Stimulated activated CD4-positive, alpha-beta T cell treated with anti-CD3 and anti-CD28 coated beads, Interleukin-2, amount 100 ng/mL, for 24 hours (primary cell): ENCODE measurements at regions not wholly inside any gene's neighbourhood (a gene's known extent, or its start where the extent isn't known, plus 50 kb on each side); places are given as distances from the start of the nearest gene placed in this dataset.

Experiments
- DNase-seq, 2 donors: peaks; one replicate each; pipeline ENCODE4 v3.0.0-alpha.2; 2020

DNA sequence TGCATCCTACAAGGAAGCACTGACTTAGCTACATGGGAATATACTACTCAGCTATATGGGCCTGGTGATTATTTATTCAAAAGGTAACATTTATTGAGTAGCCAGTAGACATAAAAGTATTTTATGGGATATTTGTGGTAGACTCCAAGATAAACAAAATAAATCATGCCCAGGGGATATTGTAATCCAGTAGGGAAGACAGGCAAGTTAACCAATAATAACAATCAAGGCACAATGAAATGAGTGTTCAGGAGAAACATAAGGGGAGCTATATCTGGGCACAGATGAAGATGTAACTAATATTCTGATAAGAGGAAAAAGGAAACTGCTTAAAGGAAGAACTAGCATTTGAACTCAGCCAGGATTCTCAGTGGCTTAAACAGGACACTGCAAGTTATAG is 161.4 kb upstream of the MTNR1B start:
- no peak for DNase-seq

DNA sequence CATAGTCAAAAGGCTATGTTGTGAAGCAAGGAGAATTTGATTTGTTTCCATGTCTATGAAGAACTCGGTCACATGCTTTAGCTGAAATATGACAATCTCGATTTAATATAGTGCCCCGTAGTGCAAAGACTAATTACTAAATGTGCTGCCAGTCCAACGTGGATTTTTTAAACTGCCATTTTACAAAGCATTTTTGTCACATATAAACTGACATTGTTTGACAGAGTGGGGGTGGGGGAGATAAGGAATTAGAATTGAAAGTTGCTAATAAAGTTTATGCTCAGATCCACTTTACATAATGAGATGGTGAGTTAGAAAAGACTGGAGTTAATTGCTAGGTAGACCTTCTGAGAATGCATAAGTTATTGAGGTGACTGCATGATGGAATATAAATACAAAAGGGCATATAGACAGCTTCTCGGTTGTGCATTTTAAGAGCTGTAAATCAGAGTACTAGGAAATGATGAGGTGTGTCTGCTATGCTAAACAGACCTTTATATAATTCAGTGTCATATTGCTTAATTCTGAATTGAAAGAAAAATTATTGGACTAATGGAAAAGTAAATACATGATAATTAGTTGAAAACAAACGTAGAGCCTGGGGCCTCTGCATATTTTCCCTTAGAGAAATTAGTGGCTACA is 158.9 kb upstream of the MTNR1B start:
- DNase-seq = no peak

DNA sequence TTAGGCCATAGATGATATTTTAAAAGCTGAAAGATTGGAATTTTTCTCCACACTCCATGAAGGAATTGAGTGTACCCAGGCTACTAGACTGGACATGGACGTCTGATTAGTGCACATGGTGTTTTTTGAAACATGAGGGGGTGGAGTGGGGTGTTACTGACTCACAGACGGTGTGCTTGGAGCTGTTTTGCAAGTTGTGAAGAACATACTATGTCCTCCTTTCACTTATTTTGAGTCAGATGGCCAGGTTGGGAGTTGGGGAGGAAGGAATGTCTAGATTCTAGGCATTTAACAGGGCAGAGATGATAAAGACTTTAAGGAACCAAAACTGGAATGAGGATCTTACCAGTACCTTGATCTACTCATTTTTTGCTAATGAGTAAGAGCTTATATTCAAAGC is 158.1 kb upstream of the MTNR1B start:
- DNase-seq = no peak

DNA sequence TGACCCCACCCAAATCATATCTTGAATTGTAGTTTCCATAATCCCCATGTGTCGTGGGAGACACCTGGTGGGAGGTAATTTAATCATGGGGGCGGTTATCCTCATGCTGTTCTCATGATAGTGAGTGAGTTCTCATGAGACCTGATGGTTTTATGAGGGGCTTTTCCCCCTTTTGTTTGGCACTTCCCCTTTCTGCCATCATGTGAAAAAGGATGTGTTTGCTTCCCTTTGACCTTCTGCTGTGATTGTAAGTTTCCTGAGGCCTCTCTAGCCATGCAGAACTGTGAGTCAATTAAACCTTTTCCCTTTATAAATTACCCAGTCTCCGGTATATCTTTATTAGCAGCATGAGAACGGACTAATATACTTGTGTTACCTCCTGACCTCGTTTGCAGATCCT is 156.6 kb upstream of the MTNR1B start:
- DNase-seq = no peak

DNA sequence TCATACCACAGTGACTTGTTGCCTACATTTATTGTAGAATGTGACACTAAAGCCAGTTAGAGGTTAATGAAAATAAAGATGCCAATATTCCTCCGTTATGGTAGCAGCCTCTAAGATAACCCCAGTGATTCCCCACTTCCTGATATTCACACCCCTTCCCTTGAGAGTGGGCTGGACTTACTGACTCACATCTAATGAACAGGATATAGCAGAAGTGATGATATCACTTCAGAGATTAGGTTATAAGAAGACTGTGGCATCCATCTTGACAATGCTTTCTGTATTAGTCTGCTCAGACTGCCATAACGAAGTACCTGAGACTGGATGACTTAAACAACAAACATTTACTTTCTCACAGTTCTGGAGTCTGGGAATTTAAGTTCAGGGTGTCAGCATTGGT is 149.6 kb upstream of the MTNR1B start:
- DNase-seq = no peak

DNA sequence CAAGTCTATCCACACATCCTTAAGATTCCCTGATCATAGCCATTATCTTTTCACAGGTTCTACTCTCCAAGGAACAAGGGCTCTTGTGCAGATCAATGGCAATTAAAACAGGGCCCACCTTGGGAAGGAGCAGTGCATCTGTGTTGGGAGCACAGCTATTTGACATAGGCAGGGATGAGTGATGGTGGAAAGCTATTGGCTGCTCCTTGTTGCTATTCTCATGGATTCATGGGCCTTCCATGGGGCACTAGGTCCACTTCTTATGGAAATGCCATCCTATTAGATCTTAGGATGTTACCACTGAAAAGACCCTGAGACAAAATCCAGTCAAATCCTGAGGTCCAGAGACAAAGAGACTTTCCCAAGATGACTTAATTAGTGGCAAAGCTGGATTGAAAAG is 148.6 kb upstream of the MTNR1B start:
- DNase-seq = no peak

DNA sequence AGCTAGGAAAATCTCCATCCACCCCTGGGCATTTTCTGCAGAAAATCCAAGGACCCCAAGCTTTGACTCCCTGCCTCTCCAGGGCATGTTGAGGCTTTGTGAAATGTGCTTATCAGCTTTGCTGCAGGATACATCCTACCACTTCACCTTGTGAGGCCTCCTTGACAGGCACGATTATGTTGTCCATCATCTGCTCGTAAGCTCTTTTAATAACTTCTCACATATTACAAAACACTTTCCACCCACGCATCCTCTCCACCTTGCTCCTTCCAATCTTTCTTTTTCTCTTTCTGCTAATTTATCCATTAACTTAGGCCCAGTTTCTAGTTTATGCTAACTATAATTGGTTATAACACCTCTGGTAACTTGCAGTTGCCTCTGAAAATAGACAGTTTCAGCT is 147.0 kb upstream of the MTNR1B start:
- DNase-seq = no peak

DNA sequence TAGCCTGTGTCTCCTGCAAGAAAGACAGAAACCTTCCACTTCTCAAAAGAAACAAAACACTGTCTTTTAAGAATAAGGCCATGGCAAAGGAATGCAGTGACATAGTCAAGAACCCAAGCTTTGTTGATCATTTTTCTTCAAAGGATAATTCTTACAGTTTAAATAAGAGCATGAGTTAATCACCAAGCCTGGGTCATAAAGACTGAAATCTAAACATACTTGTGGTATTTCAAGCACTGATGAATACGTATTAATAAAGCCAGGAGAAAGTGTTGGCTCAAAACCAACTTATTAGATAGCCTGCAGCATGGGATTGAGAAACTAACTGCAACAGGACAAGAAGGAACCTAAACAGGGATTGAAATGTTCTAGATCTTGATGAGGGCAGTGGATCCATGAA is 143.3 kb upstream of the MTNR1B start:
- no peak for DNase-seq

DNA sequence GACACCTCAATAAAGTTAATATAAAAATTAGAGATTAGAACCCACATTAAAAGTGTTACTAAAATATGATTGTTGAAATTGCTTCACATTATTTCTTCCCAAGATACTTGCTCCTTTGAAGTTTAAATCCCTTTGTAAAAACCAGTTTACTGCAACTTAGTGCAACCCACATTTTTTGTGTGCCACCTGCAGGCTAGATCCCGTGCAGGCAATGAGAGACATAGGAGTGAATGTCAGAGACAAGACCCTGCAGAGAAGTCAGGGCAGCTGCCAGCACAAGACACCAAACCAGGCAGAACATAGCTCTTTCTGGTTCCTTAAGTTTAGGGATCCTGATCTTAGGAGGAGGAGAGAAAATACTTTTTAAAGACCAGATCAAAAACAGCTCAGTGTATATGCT is 142.8 kb upstream of the MTNR1B start:
- DNase-seq = no peak

DNA sequence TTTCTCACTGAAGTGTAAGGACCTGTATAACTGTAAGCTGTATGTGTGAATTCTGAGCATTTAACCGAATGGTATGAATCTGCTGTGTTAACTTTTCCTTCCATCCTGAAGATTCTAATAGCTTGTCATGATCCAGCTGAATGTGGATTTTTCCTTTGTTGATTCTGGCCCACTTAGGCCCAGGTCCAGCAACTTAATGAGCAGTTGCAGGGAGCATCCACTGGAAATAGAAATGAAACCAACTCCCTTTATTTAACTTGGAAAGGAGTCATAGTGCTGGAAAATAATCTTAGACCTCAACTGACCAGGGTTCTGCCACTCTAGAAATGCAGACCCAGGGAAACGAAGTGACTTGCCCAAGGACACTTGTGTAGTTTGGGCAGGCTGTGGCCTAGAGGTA is 142.3 kb upstream of the MTNR1B start:
- no peak for DNase-seq

DNA sequence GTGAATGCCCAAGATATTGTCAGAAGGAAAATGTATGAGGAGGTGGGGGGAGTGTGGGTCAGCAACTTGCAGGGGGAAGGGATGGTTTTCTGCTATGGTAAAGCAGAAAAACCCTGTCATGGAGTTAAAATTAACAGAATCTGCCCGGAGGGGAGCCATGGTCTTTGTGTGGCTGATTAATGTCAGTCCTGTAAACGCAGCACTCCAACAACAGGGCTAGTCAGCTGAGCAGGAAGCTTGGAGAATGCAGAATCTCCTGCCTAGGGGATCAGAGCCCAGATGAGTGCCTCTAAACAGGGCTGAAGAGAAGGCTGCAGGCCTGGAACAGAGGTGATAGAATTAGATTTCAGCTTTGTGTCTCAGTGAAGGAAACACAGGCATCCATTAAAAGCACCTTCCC is 140.9 kb upstream of the MTNR1B start:
- no peak for DNase-seq

DNA sequence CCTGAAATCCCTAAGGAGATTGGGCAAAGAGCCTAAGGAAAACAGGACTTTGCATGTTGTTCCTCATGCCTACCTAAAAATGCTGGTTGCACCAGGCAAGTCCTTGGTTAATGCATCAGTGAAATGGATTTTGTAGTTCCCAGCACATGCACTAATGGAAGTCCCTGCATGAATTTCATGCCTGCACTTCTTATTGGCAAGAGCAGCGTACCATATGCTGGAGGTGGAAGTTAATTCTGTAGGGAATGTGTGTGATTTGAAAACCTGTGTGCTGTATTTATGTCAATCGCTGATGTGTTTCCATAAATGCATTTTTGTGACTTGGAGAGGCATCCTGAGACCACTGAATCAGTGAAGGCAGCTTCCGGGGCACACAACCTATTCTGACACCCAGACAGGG is 140.3 kb upstream of the MTNR1B start:
- DNase-seq = no peak

DNA sequence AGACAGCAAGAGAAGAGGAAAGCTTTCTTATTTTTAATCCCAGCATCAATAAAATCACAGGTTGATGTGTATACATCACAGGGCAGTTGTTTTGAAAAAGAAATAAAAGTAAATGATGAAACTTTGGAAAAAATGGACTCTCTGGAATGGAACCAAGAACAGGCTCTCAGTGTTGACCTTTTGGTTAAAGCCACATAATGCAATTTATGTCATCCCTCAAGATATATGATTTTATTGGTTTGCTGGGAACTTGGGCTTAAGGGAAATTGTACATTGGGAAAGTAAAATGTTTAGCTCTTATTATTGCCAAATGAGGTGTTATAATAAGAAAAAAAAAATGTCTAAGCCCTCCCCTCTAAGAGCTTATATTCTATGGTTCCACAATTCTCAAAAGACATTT is 139.8 kb upstream of the MTNR1B start:
- no peak for DNase-seq

DNA sequence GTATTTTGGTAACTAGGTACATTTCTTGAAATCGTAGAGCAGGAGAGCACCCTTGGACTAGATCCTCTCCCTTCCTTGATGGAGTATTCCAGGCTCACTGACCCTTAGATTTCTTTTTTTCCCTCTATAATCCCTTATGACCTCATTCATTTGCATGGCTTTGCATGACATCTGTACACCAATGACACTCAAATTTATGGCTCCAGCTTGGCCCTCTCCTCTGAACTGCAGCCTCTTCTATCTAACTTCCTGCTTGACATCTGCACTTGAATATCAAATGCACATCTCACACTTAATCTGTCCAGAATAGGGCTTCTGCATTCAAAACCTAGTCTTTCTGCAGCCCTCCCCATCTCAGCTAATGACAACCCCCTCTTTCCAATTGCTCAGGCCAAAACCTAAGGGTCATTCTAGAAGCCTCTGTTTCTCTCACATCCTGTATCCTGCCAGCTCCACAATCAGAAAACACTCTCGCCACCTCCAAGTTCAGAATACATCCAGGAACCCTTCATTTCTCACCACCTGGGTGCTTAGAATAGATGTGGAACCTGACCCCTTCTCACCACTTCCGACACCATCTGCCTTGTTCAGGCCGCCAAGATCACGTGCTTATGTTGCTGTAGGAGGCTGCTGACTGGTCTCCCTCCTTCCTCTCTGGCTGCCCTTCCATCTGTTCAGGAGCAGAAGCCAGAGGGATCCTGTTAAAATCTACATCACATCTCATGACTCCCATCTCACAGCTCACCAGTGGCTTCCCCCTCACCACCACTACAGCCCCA is 138.9 kb upstream of the MTNR1B start:
- DNase-seq = no peak

DNA sequence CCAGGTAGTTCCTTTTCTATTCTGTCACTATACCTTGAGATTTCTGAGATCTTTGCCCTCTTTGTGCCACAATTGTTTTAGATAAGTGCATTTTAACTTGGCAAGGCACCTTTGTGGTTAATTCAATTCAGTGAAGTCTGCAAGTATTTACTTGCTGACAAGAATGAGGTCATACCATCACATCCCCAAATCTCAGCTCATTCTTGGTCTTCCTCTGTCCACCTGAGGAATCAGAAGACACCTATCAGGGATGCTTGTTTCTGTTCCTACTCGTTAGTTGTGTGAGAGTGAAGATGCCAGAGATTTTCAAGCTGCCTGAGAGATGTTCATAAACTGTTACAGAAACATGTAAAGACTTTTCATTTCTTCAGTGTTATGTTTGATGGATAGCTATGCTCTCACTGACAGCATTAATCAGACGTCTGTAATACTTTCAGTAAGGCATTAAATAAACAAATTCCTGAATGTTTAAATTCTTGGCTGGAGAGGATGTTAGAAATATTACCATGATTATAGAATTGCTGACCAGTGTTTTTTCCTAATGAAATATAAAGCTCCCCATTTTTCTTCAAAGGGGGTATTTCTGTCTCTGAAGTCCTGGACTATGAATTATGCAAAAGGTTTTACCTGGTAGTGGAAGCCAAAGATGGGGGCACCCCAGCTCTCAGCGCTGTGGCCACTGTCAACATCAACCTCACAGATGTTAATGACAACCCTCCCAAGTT is 135.0 kb upstream of the MTNR1B start:
- no peak for DNase-seq

DNA sequence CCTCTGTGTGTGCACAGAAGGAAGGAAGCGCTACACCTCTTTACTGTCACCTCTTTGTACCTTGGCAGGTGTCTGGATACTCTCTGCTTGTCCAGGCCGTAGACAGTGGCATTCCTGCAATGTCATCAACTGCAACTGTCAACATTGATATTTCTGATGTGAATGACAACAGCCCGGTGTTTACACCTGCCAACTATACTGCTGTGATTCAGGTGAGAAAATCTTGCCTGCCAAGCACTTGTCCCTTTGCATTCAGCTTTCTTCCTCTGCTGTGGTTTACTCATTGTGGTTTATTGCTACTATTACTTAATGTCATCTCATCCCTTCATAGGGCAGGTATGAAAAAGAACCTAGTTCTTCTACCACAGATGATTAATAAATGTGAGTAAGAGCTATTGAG is 131.9 kb upstream of the MTNR1B start:
- no peak for DNase-seq

DNA sequence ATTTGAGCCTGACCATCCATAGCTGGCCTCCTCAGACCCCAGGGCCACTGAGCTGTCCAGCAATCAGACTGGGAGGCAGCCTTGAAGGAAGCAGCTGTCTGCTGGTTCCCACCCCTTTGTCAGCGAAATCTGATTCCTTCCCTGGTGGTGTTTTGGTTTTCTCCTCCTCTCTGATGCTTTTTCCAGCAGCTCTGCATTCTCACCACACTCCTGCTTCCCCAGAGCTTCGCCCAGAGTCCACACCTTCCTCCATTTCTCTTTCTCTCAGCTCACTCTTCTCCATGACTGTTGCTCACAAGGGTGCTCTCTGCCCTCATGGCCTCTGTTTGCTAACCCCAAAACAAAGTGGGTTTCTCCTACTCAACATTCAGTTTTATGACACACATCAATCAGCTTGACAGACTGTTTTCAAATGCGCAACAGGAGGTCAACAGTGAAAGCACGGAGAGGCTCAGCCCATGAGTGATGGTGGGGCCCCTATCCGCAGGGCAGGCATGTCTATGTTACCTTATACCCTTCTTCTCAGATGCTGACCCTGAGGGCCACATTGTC is 130.6 kb upstream of the MTNR1B start:
- no peak for DNase-seq

DNA sequence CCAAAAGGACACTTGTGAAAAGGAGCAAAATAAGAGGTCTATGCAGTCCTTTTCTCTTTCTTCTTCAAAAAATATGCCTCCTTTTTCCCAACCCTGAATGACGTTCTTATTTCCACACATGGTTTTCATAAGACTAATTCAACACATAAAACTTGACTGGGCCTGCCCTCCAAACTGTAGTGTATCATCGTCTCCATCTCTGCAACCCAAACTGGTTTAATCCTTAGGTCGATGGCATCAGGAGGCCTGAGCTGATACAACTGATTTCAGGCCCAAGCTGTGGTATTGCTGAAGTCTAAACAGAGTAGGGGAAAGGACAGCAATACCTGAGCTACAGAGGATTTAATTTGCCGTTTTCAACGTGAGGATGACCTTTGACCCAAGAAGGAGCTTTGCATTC is 130.0 kb upstream of the MTNR1B start:
- no peak for DNase-seq

DNA sequence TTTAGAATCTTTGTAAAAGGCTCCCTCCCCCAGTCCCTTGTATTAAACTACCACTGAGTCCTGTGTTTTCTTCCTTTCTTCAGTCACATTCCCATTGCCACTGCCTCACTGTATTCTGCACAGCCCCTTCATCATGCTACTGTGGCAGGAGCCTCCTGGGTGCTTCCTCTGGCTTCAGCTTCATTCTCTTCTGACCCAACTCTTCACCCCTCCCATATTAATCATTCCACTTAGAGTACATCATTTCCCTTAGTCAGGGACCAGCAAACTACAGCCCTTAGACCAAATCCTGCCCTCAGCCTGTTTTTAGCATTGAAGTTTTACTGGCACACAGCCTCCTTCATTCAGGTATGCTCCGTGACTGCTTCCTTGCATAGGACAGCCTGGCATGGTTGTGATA is 127.7 kb upstream of the MTNR1B start:
- no peak for DNase-seq

DNA sequence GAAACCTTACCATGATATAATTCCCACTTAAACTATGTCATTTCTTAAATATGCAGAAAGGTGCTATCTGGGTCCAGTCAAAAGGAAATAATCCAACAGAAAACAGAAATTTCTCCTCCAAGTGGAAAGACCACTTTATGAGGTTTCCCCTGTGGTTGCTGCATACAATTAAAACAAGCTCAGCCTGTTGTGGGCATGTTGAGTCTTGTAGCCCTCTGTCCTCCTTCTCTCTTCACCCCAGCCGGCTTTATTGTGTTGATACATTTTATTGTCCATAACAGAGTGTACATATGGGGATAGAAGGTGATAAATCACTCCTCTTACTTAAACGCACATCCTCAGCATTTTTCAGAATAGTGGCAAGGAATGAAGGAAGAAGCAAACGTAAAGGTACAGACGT is 126.0 kb upstream of the MTNR1B start:
- no peak for DNase-seq

DNA sequence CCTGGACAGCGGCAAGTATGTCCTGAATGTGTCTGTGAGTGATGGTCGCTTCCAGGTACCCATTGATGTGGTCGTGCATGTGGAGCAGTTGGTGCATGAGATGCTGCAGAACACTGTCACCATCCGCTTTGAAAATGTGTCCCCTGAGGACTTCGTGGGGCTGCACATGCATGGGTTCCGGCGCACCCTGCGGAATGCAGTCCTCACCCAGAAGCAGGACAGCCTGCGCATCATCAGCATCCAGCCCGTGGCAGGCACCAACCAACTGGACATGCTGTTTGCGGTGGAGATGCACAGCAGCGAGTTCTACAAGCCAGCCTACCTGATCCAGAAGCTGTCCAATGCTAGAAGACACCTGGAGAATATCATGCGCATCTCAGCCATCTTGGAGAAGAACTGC is 125.3 kb upstream of the MTNR1B start:
- DNase-seq = no peak

DNA sequence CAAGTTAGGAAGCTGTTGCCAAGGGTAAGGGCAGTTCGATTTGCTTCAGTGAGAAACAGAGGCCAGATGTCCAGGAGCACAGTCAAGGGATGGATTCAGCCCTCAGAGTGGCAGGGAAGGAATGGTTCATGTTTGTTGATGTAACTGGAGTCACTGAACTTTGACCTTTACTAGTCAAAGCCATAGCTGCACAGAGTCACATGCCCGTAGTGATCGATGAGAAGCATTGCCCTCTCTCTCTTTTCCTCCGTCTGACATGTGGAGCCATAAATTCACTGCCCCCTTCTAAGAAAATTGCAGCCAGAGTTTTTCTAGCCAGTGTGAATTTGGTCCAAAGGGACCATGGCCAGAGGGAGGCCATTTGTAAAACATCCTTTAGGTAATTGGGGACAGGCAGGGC is 124.1 kb upstream of the MTNR1B start:
- no peak for DNase-seq

DNA sequence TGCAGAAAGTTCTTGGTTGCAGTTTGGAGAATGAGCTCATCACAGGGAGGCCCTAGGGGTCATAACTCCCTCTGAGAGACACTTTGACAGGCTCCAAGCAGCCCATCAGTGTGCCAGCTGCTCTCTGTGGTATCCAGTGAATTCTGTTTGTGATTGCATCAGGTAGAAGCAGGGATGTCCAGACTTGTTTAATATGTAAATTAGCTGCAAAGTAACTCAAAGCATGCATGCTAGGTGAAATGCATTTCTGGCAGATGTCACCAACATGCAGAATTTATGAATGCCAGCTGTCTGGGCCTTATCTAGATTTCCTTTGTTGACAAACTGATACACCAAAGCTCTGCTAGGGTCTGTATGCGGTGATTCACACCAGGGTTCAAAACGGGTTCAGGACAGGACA is 123.6 kb upstream of the MTNR1B start:
- no peak for DNase-seq

DNA sequence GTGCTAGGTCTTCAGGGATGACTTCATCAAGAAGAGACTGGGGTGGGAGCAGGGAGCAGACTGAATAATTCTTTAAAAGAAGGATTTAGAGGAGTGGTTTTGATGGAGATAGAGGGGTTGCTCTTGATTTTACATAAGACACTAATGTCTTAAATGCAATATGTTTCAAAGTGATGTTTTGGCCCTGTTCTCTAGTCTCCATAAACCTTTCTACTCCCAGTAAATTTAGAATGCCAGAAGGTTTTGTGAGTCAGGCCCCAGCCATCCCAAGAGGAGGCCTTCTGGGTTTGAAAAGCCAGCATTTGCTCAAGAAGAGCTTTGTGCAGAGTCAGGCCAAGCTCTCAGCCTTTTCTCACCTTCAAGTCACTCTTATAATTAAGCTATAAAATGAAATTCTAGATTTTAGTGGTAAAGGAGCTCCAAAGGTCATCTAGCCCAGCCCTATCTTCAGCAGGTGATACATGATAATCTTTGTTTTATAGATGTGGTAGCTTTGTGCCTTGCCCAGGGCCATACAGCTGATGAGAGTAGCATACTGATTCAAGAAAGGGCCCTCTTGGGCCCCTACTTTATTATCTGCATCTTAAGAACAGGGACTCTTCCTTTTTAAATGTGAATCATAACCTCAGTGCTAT is 122.8 kb upstream of the MTNR1B start:
- DNase-seq = no peak
